Immature natural killer cell (primary cell): ENCODE measurements at regions not wholly inside any gene's neighbourhood (a gene's known extent, or its start where the extent isn't known, plus 50 kb on each side); places are given as distances from the start of the nearest gene placed in this dataset.

Experiments used
- DNase-seq, 3 donors: peaks; one replicate each; pipeline ENCODE4 v3.0.0; 2022; ENCODE audit warnings: mixed read lengths in 1 of 3
- H3K27ac Mint-ChIP-seq, 6 donors: one replicate each; pipeline ENCODE4 v1.8.0; 2020; ENCODE audit warnings: mixed read lengths in 6 of 6, mild to moderate bottlenecking in 5 of 6, inconsistent platforms in 4 of 6, moderate library complexity in 3 of 6
- H3K27me3 Mint-ChIP-seq, 3 donors: one replicate each; pipeline ENCODE4 v1.8.0; 2020 to 2021; ENCODE audit warnings: low read depth in 3 of 3, mild to moderate bottlenecking in 3 of 3, mixed read lengths in 3 of 3, moderate library complexity in 3 of 3, inconsistent platforms in 1 of 3
- H3K36me3 Mint-ChIP-seq, 3 donors: one replicate each; pipeline ENCODE4 v1.8.0; 2020; ENCODE audit warnings: mixed read lengths in 3 of 3, inconsistent platforms in 2 of 3, mild to moderate bottlenecking in 2 of 3
- H3K4me1 Mint-ChIP-seq, 2 donors: one replicate each; pipeline ENCODE4 v1.8.0; 2020; ENCODE audit warnings: inconsistent platforms in 2 of 2, mild to moderate bottlenecking in 2 of 2, mixed read lengths in 2 of 2, moderate library complexity in 1 of 2
- H3K4me3 Mint-ChIP-seq, 5 donors: one replicate each; pipeline ENCODE4 v1.8.0; 2020; ENCODE audit warnings: mild to moderate bottlenecking in 5 of 5, mixed read lengths in 5 of 5, inconsistent platforms in 3 of 5, moderate library complexity in 3 of 5
- H3K9me3 Mint-ChIP-seq, 6 donors: one replicate each; pipeline ENCODE4 v1.8.0; 2020; ENCODE audit warnings: mild to moderate bottlenecking in 6 of 6, mixed read lengths in 6 of 6, inconsistent platforms in 4 of 6, moderate library complexity in 3 of 6

DNA sequence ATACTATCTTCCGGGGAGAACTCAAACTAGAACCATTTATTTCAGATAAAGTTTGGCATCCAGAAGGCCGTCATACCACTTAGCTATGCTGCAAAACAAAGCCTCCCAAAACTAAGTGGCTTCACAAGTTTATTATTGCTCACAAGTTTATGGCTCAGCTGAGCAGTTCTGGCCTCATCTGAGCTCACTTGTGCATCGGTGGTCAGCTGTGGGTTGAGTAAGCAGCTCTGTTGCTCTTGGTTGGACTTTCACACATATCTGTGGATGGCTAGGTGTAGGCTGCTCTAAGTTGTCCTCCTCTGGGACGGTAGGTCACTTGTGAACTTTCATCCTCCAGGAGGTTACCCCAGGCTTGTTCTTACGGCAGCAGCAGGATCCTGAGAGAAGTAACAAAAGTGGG lies 162.7 kb downstream of the BTG1 start:
- Mint-ChIP-seq H3K36me3 (no peaks in the 10 kb centered on the region), H3K9me3 (no peaks in the 10 kb centered on the region), H3K27me3 (peaks cover 0 to 5% (median 3%) of the 10 kb centered on the region in 3 donors), H3K27ac (peak overlapping the region; percentile 48 to 83 (median 73)), H3K4me3 (peak overlapping the region in 3 of 5 donors; percentile 11 to 41 (median 15)), H3K4me1 (peaks cover 38 to 52% of the 10 kb centered on the region in 2 donors)
- DNase-seq, result peak; percentile 11 to 45 (median 31)

DNA sequence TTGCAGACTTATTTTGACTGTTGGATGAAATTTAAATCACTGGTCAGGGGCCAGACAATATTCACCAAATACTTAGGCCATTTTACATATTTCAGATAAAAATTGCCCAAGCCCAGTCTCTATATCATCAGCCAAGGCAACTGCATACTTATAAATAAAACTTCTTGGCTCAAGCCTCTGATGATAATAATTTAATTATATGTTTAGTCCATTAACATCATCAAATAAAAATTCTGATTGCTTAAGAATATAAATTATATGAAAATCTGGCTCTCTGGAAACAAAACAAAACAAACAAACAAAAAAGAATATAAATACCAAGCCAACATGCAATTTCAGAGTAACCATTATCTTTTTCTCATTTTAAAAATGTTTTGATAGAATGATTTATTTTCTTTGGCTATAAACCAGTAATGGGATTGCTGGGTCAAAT lies 165.2 kb downstream of the BTG1 start:
- H3K4me3 Mint-ChIP-seq, result no peak overlapping the region
- peaks cover 41 to 52% of the 10 kb centered on the region in 2 donors for H3K4me1 Mint-ChIP-seq
- H3K27ac Mint-ChIP-seq, result no peak overlapping the region
- DNase-seq, result no peak
- peaks cover 2 to 3% (median 2%) of the 10 kb centered on the region in 3 donors for H3K27me3 Mint-ChIP-seq
- H3K9me3 Mint-ChIP-seq, result no peaks in the 10 kb centered on the region
- H3K36me3 Mint-ChIP-seq, result peaks cover 0 to 9% (median 0%) of the 10 kb centered on the region in 3 donors

DNA sequence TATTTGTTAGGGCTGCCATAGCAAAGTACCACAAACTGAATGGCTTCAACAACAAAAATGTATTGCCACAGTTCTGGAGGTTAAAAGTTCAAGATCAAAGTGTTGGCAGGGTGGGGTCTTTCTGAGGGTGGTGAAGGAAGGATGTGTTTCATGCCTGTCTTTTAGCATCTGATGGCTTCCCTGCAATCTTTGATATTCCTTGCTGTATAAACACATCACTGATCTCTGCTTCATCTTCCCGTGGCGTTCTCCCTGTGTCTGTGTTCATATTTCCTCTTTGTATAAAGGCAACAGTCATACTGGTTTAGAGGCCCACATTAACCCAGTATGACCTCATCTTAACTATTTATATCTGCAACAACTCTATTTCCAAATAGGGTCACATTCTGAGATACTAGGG lies 167.5 kb downstream of the BTG1 start:
- H3K36me3 Mint-ChIP-seq, result peaks cover 0 to 9% (median 0%) of the 10 kb centered on the region in 3 donors
- peaks cover 26 to 36% of the 10 kb centered on the region in 2 donors for H3K4me1 Mint-ChIP-seq
- H3K4me3 Mint-ChIP-seq, result peak overlapping the region in 3 of 5 donors; percentile 18 to 33 (median 19)
- peak; percentile 37 to 53 (median 48) for DNase-seq
- peaks cover 2 to 6% (median 2%) of the 10 kb centered on the region in 3 donors for H3K27me3 Mint-ChIP-seq
- H3K9me3 Mint-ChIP-seq, result no peaks in the 10 kb centered on the region
- H3K27ac Mint-ChIP-seq, result peak overlapping the region in 5 of 6 donors; percentile 35 to 61 (median 54)

DNA sequence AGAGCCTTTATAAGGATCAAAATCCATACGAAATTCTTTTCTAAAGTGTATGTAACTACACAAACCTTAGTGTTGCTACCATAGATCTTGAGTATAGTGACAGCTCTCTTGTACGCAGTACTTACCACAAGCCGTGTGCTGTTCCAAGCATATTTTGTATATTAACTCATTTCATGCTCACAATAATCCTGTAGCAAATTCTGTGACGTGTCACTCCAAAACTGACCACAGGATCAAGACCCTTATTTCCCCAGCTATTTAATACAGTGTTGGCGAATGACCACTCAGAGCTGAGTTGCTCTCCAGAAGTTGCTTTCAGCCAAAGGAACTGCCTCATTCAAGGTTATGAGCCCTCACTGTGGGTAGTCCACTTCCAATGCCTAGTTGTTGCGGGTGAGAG lies 169.8 kb downstream of the BTG1 start:
- Mint-ChIP-seq H3K4me3 (no peak overlapping the region), H3K27ac (peak overlapping the region in 1 of 6 donors; percentile 82), H3K4me1 (peaks cover 16 to 23% of the 10 kb centered on the region in 2 donors), H3K27me3 (peaks cover 2 to 6% (median 2%) of the 10 kb centered on the region in 3 donors), H3K9me3 (peaks cover 0 to 4% (median 0%) of the 10 kb centered on the region in 6 donors), H3K36me3 (peaks cover 0 to 13% (median 6%) of the 10 kb centered on the region in 3 donors)
- no peak for DNase-seq

DNA sequence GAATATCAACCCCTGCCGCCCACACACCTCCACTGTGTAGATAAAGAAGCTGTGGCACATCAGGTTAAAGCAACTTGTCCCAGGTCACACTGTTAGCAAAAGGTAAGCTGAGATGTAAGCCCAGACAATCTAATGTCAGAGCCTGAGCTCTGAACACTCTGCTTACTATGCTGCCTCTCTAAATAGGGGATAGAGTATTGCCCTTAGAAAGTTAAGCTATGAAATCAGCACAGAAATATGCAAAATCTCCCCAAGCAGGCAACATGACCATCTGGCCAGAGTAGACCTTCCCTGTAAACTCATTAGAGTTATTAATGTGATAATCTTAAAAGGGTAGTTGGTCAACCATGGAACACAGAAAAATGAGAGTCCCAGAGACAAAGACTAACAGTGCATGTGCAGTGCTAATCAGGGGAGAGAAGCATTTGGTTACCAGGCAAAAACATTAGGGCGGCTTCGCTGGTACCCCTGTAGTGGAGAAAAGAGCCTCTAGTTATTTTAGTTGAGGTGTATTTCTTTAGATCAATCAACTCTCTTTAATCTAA lies 171.0 kb downstream of the BTG1 start:
- Mint-ChIP-seq H3K27ac (peak overlapping the region in 1 of 6 donors; percentile 36), H3K27me3 (peaks cover 2 to 6% (median 2%) of the 10 kb centered on the region in 3 donors), H3K36me3 (peaks cover 0 to 13% (median 7%) of the 10 kb centered on the region in 3 donors), H3K9me3 (peaks cover 0 to 6% (median 0%) of the 10 kb centered on the region in 6 donors), H3K4me3 (no peak overlapping the region), H3K4me1 (peaks cover 16 to 20% of the 10 kb centered on the region in 2 donors)
- DNase-seq, result no peak

DNA sequence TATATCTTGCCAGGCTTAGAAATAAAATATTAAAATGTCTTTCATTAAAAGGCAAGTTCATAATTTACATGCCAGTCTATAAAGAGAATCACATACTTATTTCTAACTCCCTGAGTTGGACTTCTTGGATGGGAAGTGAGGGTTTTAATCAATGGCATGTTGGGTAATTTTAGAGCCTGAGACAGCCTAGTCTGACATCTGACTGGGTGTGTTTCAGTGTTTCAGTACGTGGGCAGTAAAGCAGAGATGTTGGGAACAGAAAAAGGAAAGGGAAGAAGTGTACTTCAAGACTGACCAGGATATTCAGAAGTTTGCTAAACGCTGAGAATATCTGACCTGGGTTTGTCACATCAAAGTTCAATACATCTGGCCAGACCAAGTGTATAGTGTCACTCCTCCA lies 171.8 kb downstream of the BTG1 start:
- H3K27me3 Mint-ChIP-seq, result peaks cover 2 to 6% (median 2%) of the 10 kb centered on the region in 3 donors
- no peak overlapping the region for H3K4me3 Mint-ChIP-seq
- H3K9me3 Mint-ChIP-seq, result peaks cover 0 to 6% (median 0%) of the 10 kb centered on the region in 6 donors
- no peak for DNase-seq
- peaks cover 15 to 18% of the 10 kb centered on the region in 2 donors for H3K4me1 Mint-ChIP-seq
- peaks cover 0 to 16% (median 10%) of the 10 kb centered on the region in 3 donors for H3K36me3 Mint-ChIP-seq
- peak overlapping the region in 1 of 6 donors; percentile 39 for H3K27ac Mint-ChIP-seq

DNA sequence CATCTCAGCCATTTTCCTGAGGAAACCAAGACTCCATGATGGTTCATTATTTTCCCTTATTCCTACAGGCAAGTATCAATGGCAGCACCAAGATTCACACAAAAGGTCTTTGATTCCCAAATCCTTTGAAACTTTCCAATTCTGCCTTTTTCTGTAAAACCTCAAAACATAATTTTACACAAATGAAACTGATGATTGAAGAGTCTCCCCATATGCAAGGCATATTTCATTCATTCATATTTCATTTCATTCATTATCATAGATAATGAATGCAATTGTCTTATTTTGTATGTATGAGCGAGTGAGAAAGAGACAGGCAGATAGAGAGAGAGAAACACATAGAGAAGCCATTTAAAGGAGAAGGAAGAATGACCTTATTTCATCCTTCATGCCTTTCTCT lies 172.8 kb downstream of the BTG1 start:
- peaks cover 0 to 16% (median 10%) of the 10 kb centered on the region in 3 donors for H3K36me3 Mint-ChIP-seq
- peaks cover 6 to 8% of the 10 kb centered on the region in 2 donors for H3K4me1 Mint-ChIP-seq
- H3K27me3 Mint-ChIP-seq, result peaks cover 0 to 6% (median 2%) of the 10 kb centered on the region in 3 donors
- no peak overlapping the region for H3K4me3 Mint-ChIP-seq
- no peak for DNase-seq
- no peak overlapping the region for H3K27ac Mint-ChIP-seq
- H3K9me3 Mint-ChIP-seq, result peaks cover 0 to 6% (median 0%) of the 10 kb centered on the region in 6 donors

DNA sequence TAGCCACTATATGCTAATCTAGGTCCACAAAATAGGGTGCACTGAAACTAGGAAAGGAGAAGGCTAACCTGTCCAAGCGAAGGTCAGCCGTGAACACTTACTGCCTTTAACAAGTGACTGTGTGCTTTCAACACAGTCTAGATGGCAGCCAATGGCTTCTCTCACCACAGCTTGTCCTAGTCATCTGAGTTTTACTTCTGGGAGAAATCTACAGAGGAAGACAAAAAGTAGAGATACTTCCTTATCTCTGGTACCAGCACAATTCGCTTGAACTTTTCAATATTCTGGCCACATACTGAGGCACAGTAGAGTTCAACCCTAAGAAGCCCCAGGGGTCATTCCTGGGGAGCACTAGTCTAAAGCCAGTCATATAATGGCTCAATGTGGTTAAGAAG lies 176.9 kb downstream of the BTG1 start:
- no peaks in the 10 kb centered on the region for H3K4me1 Mint-ChIP-seq
- H3K27ac Mint-ChIP-seq, result peak overlapping the region in 1 of 6 donors; percentile 66
- peaks cover 0 to 4% (median 2%) of the 10 kb centered on the region in 3 donors for H3K27me3 Mint-ChIP-seq
- no peak overlapping the region for H3K4me3 Mint-ChIP-seq
- peaks cover 0 to 10% (median 7%) of the 10 kb centered on the region in 3 donors for H3K36me3 Mint-ChIP-seq
- no peak for DNase-seq
- H3K9me3 Mint-ChIP-seq, result peaks cover 0 to 6% (median 0%) of the 10 kb centered on the region in 6 donors

DNA sequence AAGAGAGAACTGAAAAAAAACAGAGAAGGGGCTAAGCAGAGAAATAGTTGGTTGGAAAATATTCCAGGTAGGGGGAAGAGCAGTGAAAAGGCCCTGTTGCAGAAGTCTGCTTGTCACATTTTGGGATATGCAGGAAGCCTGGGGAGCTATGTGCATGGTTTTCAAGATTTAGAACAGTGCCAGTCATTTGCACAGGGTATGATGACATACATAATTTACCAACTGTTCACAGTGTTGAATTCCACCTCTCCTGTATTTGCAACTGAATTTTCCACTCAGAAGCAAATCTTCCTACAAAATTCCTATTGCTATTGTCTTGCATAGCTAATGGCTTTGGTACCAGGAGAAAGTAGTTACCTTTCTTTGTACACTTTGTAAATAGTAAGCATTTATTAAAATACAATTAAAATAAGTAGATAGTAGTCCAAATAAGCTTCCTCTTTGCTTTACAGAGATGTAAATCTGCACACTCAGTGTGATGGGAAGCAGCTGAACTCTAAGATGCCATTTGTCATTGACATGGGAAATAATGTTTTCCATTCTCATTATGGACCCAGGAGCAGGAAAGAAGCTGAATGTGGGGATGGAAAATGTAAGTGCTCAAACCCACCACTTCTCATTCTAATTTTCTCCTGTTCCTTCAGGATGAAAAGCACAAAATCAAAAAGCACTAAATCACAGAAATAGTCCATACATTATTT lies 177.4 kb downstream of the BTG1 start:
- H3K9me3 Mint-ChIP-seq, result peaks cover 0 to 6% (median 0%) of the 10 kb centered on the region in 6 donors
- H3K4me3 Mint-ChIP-seq, result no peak overlapping the region
- no peak overlapping the region for H3K27ac Mint-ChIP-seq
- no peaks in the 10 kb centered on the region for H3K4me1 Mint-ChIP-seq
- H3K36me3 Mint-ChIP-seq, result peaks cover 0 to 10% (median 7%) of the 10 kb centered on the region in 3 donors
- DNase-seq, result no peak
- H3K27me3 Mint-ChIP-seq, result peaks cover 0 to 6% (median 2%) of the 10 kb centered on the region in 3 donors

DNA sequence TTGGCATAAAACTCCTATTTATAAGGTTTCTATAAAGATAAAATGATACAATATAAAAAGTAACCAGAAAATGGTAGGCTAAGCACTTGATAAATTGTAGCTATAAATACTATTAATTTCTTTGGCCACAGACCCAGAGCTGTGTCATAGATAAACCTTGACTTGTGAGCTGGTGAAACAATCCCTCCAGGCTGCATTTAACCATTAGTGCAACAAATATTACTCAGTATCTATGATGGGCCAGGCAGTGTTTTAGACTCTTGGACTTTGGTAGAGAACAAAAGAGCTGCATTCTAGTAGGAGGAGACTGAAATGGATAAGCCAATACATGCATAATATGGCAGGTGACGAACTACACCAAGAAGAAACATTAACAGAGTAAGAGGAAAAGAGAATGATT lies 178.1 kb downstream of the BTG1 start:
- peaks cover 0 to 10% (median 7%) of the 10 kb centered on the region in 3 donors for H3K36me3 Mint-ChIP-seq
- no peak overlapping the region for H3K4me3 Mint-ChIP-seq
- peak overlapping the region in 1 of 6 donors; percentile 37 for H3K27ac Mint-ChIP-seq
- peaks cover 0 to 6% (median 0%) of the 10 kb centered on the region in 6 donors for H3K9me3 Mint-ChIP-seq
- no peak for DNase-seq
- H3K27me3 Mint-ChIP-seq, result peaks cover 2 to 7% (median 2%) of the 10 kb centered on the region in 3 donors
- no peaks in the 10 kb centered on the region for H3K4me1 Mint-ChIP-seq

DNA sequence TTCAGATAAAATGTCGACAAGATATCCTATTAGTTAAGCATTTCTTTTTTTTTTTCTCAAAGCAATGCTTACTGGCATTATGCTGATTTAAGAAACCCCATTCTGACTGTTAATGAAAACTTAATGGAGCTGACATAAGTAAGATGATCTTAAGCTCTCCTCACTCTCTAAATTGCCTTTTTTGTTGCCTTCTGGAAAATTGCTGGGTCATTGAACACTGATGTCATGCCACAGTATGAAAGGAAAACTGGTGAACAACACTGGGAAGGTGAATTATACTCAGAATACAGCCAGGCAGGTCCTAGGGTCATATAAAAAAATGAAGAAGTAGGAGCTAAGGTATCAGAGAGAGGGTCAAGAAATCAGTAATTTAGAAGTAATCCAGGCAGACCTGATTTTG lies 179.9 kb downstream of the BTG1 start:
- Mint-ChIP-seq H3K4me3 (no peak overlapping the region), H3K4me1 (no peaks in the 10 kb centered on the region), H3K9me3 (peaks cover 0 to 2% (median 0%) of the 10 kb centered on the region in 6 donors), H3K27me3 (peaks cover 3 to 7% (median 3%) of the 10 kb centered on the region in 3 donors), H3K36me3 (peaks cover 0 to 3% (median 3%) of the 10 kb centered on the region in 3 donors), H3K27ac (peak overlapping the region in 1 of 6 donors; percentile 36)
- no peak for DNase-seq

DNA sequence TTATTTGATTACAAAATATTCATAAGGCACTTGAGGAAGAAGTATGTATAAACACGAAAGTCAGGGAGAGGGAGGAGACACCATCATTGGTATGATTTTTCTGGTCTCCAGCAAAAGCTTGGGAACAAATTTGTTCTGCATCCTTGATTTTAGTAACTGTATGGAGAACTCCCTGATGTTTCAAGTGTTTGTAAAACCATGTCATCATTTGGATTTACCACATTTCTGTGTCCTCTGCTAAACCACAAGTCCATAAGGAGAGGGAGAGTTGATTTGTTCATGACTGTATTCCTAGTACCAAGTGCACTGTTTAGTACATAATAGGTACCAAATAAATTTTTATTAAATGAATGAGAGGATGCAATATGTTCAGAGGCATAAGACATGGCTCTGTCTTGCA lies 181.1 kb downstream of the BTG1 start:
- DNase-seq, result no peak
- peaks cover 3 to 7% (median 3%) of the 10 kb centered on the region in 3 donors for H3K27me3 Mint-ChIP-seq
- peaks cover 0 to 3% (median 3%) of the 10 kb centered on the region in 3 donors for H3K36me3 Mint-ChIP-seq
- H3K4me1 Mint-ChIP-seq, result no peaks in the 10 kb centered on the region
- H3K9me3 Mint-ChIP-seq, result no peaks in the 10 kb centered on the region
- H3K4me3 Mint-ChIP-seq, result no peak overlapping the region
- no peak overlapping the region for H3K27ac Mint-ChIP-seq

DNA sequence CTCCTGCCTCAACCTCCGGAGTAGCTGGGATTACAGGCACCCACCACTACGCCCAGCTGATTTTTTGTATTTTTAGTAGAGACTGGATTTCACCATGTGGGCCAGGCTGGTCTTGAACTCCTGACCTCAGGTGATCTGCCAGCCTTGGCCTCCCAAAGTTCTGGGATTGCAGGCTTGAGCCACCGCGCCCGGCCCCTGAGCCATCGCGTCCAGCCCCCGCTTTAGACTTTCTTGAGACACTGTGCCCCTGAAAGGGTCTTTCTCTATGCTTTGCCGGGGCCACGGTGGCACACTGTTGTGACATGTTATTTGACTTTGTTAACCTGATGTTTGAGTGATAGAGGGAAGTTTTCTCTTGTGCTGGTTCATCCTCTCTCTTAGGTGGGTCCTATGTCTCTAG lies 186.4 kb downstream of the BTG1 start:
- Mint-ChIP-seq H3K9me3 (no peaks in the 10 kb centered on the region), H3K4me1 (no peaks in the 10 kb centered on the region), H3K27me3 (peaks cover 1 to 3% (median 3%) of the 10 kb centered on the region in 3 donors), H3K27ac (no peak overlapping the region), H3K36me3 (peaks cover 0 to 6% (median 0%) of the 10 kb centered on the region in 3 donors), H3K4me3 (no peak overlapping the region)
- no peak for DNase-seq

DNA sequence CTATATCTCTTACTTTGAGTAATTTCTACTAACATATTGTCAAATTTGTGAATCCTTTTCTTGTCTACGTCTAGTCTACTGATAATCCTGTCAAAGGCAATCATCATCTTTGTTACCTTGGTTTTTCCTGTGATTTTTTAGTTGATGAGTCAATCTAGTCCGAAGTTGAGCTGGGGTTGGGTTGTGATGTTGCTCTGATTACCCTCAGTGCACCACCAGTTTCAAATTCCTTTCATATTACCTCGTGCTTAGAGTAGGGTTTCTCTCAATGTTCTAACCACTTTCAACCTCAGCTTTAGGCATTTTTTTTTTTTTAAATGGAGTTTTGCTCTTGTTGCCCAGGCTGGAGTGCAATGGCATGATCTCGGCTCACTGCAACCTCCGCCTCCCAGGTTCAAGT lies 186.8 kb downstream of the BTG1 start:
- DNase-seq, result no peak
- Mint-ChIP-seq H3K27me3 (peaks cover 1 to 3% (median 3%) of the 10 kb centered on the region in 3 donors), H3K27ac (no peak overlapping the region), H3K36me3 (peaks cover 0 to 6% (median 0%) of the 10 kb centered on the region in 3 donors), H3K4me1 (no peaks in the 10 kb centered on the region), H3K4me3 (no peak overlapping the region), H3K9me3 (no peaks in the 10 kb centered on the region)
